ENCODE measurements at regions not wholly inside any gene's neighbourhood (a gene's known extent, or its start where the extent isn't known, plus 50 kb on each side); places are given as distances from the start of the nearest gene placed in this dataset.
"Not testable (repeated sequence)": the region's sequence is repeated elsewhere in the genome, so short reads cannot be mapped to it uniquely, and the experiment has no call there.

- DNase-seq (ENCODE audit: low read depth) = no peak
Measured at GRCh38 chr4:183816077-183816476, 89.0 kb upstream of the STOX2 start.

DNA sequence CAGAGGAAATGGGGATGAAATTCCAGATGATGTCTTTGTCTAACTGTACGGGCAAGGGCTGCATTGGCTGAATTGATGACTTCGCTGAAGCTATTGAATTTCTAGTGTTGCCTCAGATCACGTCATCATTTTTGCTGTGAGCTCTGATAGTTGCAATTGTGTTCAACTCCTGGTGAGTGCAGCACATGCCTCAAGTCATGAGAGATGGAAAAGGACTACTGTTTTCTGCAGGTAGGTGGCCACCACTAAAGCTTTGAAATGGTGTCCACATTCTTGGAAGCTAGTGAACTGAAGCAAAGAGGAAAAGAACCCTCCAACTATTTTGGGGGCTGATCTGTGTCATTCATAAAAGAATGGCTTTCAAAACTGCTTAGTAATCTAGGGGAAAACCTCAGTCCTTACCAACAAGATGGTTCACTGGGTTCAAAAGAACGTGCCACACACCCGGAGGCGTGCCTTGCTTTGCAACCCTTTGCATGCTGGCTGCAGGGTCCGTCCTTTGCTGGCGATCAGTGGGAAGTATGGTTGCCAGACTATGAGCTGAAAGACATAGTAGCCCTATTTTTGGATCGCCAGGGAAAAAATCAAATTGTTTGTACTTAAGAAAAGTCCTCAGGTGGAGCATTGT is 88.1 kb upstream of the STOX2 start:
- DNase-seq (ENCODE audit: low read depth) = no peak

GRCh38 chr4:183818591-183818990 is 86.5 kb upstream of the STOX2 start:
- DNase-seq (ENCODE audit: low read depth) = not testable (repeated sequence)

DNA sequence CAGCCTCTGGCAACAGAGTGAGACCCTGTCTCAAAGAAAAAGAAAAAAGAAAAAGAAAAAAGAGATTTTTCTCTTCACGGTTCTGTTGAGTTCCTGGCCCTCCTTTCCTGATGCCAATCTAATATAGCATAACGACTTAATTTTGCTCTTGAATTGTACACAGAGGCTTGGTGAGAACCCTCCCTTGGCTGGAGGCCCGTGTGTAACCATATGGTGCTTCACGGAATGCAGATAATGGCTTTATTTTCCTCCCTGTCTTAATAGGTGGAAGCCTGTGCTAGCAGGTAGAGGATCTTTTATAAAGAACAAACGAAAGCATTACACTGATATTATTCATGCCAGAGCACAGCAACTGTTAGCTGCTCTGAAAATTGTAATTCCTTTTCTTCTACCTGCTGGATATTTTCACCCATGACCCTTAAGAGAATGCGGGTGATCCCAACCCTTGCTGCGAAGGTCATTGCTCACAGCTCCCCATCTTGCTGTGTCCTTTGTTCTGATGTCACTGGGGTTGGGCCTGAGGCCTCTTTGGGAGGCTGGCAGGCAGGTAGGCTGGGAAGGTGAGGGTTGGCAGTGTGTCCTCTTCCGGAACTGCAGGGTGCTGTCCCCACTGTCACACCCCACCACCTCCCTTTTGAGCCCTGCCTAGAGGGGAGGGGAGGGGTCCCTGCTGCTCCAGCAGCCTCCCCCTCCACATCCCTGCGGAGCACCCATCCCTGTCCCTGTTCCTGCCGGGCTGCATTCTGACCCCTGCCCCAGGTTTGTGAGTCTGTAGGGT is 83.8 kb upstream of the STOX2 start:
- DNase-seq (ENCODE audit: low read depth) = no peak

- peak; percentile 51 for DNase-seq (ENCODE audit: low read depth)
Measured at GRCh38 chr4:183823434-183823833, 81.7 kb upstream of the STOX2 start.

DNA sequence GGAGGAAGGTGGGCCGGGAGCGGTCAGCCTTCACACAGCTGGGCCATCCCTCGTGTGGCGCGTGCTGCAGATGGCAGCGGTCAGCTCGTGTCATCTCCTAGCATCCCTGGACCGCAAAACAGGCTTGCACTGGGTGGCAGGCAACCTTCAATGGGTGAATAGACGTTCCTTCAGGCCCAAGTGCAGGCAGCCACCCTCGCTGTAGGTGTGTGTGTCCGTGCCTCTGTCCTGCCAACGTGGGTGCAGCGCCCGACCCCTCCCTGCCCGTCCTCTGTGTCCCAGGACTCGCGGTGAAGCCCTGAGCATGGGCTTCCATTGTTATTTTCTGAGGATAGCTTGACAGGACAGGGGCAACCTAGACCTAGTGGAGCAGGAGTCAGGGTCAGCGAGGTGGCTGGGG is 79.8 kb upstream of the STOX2 start:
- DNase-seq (ENCODE audit: low read depth) = no peak

DNA sequence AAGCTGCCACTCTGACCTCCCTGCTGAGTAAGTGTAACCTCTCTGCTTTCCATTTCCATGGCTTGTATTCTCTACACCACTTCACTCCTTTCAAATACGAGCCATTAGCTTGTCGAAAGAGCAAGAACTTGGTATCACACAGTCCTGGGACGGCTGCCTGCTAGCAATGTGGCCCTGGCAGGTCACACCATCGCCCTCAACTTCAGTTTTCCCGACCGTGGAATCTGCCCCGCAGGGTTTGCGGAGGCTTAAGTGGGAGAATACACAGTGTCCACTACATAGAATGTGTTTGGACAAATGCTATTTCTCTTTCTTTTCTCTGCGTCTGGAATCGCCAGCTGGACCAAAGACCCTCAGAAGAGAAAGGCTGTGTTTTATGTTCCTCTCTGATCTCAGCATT is 78.6 kb upstream of the STOX2 start:
- no peak for DNase-seq (ENCODE audit: low read depth)

- DNase-seq (ENCODE audit: low read depth) = no peak
Measured at GRCh38 chr4:183828125-183828524, 77.0 kb upstream of the STOX2 start.

DNA sequence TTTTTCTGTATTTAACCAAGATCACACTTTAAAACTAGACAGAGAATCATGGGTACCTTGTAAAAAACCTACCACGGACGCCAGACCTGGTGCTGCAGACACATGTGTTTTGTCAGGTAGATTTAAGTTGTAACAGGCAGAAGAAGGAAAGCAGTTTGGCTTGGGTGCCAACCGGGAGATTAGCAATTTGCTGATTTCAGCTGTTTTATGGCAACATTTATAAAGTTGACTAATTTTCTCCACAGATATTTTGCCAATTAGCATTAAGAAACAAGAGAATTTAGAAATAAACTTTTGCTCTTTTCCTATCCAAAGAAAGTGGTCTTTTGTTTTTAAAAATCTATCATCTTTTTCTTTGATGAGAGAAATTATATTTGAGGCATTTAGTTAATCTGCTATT is 76.3 kb upstream of the STOX2 start:
- DNase-seq (ENCODE audit: low read depth) = no peak

DNA sequence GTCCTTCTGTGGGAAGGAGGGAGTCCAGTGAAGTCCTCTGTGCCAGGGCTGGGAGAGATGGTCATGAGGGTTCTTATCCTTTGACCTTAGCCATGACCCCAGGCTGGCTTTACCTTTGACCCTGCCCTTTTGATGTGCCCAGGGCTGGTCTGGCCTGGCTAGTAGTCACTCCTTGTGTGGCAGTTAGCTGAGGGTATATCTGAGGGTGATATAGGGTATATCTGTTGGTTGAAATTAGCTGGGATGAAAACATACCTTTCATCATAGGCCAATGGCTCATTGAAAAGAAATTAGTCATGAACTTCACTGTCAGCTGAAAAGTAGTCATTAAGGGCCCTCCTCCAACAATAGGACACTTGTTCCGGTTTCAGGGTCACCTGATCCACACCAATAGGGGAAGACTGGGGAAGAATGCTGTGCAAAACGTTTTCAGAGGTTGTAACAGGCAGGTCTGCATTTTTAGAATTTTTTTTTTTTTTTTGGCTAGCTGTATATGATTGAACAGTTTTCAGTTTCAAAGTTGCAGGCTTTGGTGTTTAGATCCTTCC is 74.6 kb upstream of the STOX2 start:
- no peak for DNase-seq (ENCODE audit: low read depth)

GRCh38 chr4:183831026-183831446 is 74.1 kb upstream of the STOX2 start:
- DNase-seq (ENCODE audit: low read depth) = no peak

DNA sequence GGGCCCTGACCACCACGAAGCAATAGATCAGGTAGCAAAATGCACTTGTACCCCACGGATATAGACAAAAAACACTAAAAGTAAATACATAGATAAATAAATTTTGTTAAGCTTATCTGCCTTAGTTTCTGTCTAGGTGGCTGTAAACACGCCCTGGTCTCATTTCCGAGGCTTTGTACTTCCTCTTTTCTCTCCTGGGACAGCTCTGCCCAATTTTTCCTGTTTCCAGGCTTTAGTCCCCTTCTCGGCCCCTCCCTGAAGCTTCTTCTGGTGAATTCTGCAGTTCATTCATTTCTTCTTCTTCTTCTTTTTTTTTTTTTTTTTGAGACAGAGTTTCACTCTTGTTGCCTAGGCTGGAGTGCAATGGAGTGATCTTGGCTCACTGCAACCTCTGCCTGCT is 73.4 kb upstream of the STOX2 start:
- DNase-seq (ENCODE audit: low read depth) = no peak

DNA sequence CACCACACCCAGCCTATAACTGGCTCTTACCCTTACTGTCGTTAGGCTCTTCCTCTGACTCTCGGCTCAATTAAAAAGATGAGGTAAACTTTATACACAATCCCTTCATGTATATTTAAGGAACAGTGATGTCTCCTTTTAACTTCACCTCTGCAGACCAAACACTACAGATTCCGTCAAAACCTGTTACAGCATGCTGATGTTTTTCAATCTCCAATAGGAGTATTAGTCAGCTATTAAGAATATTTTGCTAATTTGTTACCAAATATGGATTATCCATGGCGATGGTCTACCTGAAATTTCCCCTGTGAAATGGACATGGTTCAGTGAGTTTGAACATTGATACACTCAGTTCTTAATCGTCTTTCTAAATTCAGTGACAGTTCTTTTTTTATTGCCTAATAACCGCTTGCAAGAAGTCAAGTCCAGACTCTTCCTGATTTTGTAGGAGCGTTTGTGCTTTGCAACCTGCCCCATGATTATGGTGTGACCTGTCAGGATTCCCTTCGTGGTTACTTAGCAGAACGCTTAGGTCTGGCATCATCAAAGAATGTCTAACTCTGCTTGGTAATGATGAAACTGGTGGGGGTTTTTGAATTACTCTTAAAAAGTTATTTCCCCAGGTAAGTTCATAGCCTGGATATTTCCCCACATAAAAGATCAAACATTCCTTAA is 72.2 kb upstream of the STOX2 start:
- DNase-seq (ENCODE audit: low read depth) = no peak

GRCh38 chr4:183834252-183834651 is 70.9 kb upstream of the STOX2 start:
- DNase-seq (ENCODE audit: low read depth) = no peak

DNA sequence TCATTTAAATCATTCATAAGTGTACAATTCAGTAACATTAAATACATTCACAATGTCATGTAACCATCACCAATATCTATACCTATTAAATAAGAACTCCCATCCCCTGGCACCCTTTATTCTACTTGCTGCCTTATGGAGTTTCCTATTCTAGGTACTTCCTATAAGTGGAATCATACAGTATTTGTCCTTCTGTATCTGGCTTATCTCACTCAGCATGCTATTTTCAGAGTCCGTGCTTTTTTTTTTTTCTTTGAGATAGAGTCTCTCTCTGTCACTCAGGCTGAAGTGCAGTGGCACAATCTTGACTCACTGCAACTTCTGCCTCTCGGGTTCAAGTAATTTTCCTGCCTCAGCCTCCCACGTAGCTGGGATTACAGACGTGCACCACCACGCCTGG is 67.9 kb upstream of the STOX2 start:
- no peak for DNase-seq (ENCODE audit: low read depth)

GRCh38 chr4:183838987-183839712 is 66.0 kb upstream of the STOX2 start:
- peak; percentile 10 for DNase-seq (ENCODE audit: low read depth)

GRCh38 chr4:183840311-183840710 is 64.8 kb upstream of the STOX2 start:
- peak; percentile 70 for DNase-seq (ENCODE audit: low read depth)

DNA sequence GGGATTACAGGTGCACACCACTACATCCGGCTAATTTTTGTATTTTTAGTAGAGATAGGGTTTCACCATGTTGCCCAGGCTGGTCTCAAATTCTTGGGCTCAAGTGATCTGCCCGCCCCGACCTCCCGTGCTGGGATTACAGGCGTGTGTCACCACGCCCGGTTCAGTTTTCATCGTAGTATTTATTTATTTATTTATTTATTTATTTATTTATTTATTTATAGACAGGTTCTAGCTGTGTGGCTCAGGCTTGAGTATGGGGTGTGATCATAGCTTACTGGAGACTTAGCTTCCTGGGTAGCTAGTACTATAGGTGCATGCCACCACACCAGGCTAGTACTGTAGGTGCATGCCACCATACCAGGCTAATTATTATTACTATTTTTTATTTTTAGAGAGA is 64.1 kb upstream of the STOX2 start:
- no peak for DNase-seq (ENCODE audit: low read depth)

DNA sequence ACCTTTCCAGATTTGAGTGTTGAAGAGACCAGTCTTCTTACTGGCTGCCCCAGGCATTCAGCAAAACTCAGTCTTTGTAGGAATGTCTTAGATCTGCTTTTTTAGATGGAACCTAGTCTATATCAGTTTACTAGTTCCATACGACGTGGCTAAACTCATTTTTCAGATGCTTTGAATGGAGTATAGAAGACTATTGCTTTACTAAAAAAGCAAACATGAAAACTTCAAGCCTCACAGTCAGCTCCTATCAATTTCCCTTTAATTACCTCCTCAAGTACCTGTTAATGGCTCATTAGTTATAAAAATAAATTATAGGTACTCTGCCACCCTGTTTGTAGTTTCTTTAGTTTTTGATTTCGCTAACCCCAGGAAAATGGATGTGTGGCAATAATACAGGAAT is 63.0 kb upstream of the STOX2 start:
- no peak for DNase-seq (ENCODE audit: low read depth)

- no peak for DNase-seq (ENCODE audit: low read depth)
Measured at GRCh38 chr4:183843248-183843671, 61.8 kb upstream of the STOX2 start.

DNA sequence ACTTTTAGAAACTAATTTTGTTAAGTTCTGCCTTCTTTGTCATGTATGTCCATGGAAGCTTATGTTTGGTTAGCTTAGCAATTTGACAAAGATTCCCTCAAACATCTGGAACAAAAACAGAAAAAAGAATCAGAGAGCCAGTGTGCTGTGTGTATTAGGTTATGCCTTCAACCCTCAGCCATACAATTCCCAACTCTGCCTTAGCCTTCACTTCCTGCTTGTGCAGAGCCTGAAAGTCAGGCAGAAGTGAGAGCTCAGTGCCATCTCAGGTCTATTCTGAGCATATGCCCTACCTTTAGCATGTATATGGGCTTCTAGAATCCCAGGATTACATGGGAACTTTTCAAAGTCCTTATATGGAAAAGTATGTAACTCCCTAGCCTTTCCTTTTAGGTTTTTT is 58.2 kb upstream of the STOX2 start:
- DNase-seq (ENCODE audit: low read depth) = no peak

GRCh38 chr4:183848805-183849204 is 56.3 kb upstream of the STOX2 start:
- DNase-seq (ENCODE audit: low read depth) = no peak
